HepG2 (cell line): ENCODE measurements at regions not wholly inside any gene's neighbourhood (a gene's known extent, or its start where the extent isn't known, plus 50 kb on each side); places are given as distances from the start of the nearest gene placed in this dataset.

Source experiments
- EZH2 ChIP-seq: conservative IDR thresholded peaks from 2 replicates; pipeline ENCODE4 v1.6.1; 2012; ENCODE audit warnings: mild to moderate bottlenecking, low read depth, low read length, moderate library complexity
- NFATC3 ChIP-seq: sonication (generic); formaldehyde crosslinking; IDR thresholded peaks from 2 replicates; pipeline ENCODE4 v1.5.1; 2020; ENCODE audit warnings: mild to moderate bottlenecking, missing genetic modification reagents
- NFE2L1 ChIP-seq: sonication (generic); formaldehyde crosslinking; IDR thresholded peaks from 2 replicates; pipeline ENCODE4 v1.4.0; 2020; ENCODE audit warnings: missing genetic modification reagents, mild to moderate bottlenecking, borderline replicate concordance
- SP1 ChIP-seq, 2 experiments: fragments of 450-650 bp in 1 of 2; sonication (generic) in 1 of 2; formaldehyde crosslinking in 1 of 2; IDR thresholded peaks; 2 replicates each; pipeline versions ENCODE4 v1.4.0 to v1.6.1; 2016 to 2020; ENCODE audit warnings: missing genetic modification reagents in 1 of 2
- TF ChIP-seq, protein P1 (sequence below): sonication (generic); formaldehyde crosslinking; IDR thresholded peaks from 2 replicates; pipeline ENCODE4 v1.8.1; 2023; ENCODE audit warnings: mild to moderate bottlenecking, inconsistent platforms, moderate library complexity, missing genetic modification reagents, borderline replicate concordance

DNA sequence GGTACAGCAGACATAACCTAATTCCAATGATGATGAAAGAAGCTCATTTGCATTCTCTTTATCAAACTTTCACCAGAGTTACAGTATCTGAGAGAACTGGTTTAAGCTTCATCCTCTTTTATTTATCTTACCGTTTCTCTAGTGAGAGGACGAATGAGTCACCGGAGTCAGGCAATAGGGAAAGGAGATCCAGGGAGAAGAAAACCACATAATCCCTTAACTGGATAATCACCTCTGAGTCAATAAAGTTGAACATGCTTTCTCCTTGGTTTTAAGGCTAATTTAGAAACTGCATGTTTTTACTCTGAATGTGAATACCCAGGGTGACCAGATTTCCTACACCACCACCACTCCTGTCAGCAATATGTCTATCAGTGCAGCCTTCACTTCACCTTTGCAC, 313.7 kb upstream of the TBX18 start:
- TF ChIP-seq EZH2 = no peak
- TF ChIP-seq NFE2L1 (CRISPR knock-in tag) = no peak
- no peak for TF ChIP-seq SP1 (IDR thresholded peaks at IDR 0.05)
- no peak for TF ChIP-seq SP1 (CRISPR knock-in tag; IDR thresholded peaks at IDR 0.05)
- TF ChIP-seq, protein P1, sequence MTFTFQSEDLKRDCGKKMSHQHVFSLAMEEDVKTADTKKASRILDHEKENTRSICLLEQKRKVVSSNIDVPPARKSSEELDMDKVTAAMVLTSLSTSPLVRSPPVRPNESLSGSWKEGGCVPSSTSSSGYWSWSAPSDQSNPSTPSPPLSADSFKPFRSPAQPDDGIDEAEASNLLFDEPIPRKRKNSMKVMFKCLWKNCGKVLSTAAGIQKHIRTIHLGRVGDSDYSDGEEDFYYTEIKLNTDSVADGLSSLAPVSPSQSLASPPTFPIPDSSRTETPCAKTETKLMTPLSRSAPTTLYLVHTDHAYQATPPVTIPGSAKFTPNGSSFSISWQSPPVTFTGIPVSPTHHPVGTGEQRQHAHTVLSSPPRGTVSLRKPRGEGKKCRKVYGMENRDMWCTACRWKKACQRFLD (CRISPR knock-in tag) = no peak
- no peak for TF ChIP-seq NFATC3 (CRISPR knock-in tag)
